OCI-M2 (cell line): ENCODE measurements at regions not wholly inside any gene's neighbourhood (a gene's known extent, or its start where the extent isn't known, plus 50 kb on each side); places are given as distances from the start of the nearest gene placed in this dataset.

Experiments
- DNase-seq: peaks from one replicate; lab custom pipeline; 2025; ENCODE audit not compliant: unreplicated experiment; lab: John Stamatoyannopoulos, UW

GRCh38 chr1:106768501-106768900 is 288.0 kb upstream of the PRMT6 start:
- DNase-seq: no peak

DNA sequence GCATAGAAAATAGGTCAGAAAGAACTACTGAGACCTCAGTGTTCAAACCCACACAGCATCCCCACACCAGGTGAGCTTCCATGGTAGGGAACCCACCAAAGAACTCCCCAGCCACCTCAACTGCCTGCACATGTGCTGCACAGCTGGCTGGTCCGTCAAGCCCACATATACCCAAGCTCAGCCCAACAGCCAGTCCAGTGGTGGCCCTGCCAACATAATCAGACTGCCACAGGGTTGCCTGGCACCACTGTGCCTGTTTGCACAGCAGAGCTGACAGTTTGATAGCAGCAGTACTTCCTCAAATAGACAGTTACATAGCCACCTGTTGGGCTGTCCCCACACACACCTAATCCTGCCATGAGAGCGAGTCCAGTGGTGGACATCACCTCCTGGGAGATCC is 283.3 kb upstream of the PRMT6 start:
- DNase-seq: no peak

- DNase-seq: no peak
These were observed 276.4 kb upstream of the PRMT6 start for GRCh38 chr1:106780066-106780465.

- no peak for DNase-seq
These were observed 275.5 kb upstream of the PRMT6 start for GRCh38 chr1:106780806-106781569.

GRCh38 chr1:106785176-106785575 is 271.3 kb upstream of the PRMT6 start:
- DNase-seq: no peak

- DNase-seq: no peak
These were observed 269.0 kb upstream of the PRMT6 start for GRCh38 chr1:106787520-106787919.

GRCh38 chr1:106789686-106790085 is 266.8 kb upstream of the PRMT6 start:
- DNase-seq: no peak

- DNase-seq: no peak
These were observed 265.4 kb upstream of the PRMT6 start for GRCh38 chr1:106791041-106791440.

DNA sequence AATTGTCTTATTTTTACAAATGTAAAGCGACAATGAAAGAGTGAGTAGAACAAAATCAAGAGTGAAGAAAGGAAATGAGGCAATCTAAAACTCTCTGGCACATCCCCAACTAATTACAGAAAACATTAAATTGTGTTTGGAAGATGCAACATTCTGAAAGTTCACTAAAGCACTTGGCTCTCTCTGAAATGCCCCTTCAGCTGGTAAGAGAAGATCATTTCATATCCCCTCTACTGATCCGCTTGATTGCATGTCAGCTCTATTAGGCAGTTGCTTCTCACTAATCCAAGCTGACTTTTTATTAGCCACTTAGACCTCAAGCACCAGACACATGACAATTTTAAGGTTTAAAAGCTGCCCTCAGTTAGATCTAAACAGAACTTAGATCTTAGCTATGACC is 262.8 kb upstream of the PRMT6 start:
- no peak for DNase-seq

- no peak for DNase-seq
These were observed 257.5 kb upstream of the PRMT6 start for GRCh38 chr1:106798991-106799390.

GRCh38 chr1:106802181-106802580 is 254.3 kb upstream of the PRMT6 start:
- DNase-seq: no peak

- no peak for DNase-seq
These were observed 242.1 kb upstream of the PRMT6 start for GRCh38 chr1:106814418-106814817.

DNA sequence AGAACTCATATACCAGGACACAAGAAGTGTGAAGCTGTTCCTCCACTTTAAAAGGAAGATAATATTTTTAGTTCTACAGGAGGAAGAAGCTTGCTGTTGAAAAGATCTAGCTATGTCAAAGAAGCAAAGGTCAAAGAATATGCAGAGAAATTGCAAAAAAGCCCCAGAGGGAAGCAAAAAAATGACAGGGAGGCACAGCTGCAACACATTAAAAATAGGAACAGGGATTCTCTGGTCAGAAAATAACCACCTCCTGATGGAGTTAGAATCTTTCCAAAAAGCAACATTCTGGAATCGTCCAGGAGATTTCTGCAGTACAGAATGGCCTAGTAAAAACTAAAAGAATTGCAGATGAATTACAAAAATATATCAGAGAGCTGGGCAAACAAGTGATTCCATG is 238.9 kb upstream of the PRMT6 start:
- DNase-seq: no peak

GRCh38 chr1:106831511-106831910 is 225.0 kb upstream of the PRMT6 start:
- DNase-seq: no peak

DNA sequence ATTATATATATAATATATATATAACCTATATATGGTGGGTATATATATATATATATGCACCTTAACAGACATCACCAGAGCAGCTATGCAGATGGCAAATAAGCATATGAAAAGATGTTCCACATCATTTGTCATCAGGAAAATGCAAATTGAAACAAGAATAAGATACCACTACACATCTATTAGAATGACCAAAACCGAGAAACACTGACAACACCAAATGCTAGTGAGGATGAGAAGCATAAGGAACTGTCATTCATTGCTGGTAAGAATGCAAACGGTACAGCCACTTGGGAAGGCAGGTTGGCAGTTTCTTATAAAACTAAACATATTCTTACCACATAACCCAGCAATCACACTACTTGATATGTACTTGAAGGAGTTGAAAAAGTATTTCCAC is 219.8 kb upstream of the PRMT6 start:
- DNase-seq: no peak

DNA sequence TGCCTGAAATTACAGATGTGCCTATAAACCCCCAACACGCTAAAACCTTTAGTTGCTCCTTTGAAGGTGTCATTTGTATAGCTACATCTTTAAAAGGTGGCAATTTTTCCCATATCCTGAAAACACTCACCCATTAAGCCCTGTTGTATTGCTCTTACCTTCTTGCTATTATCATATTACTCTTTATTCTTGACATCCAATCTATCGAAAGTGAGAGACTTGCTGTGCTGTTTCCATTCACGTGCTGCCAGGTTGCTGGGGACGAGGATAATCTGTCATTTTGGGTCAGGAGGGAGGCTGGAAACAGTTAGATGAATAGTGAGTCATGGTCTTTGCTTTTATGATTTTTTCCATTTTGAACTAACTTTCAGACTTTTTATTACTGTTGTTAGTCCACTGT is 213.0 kb upstream of the PRMT6 start:
- DNase-seq: no peak

DNA sequence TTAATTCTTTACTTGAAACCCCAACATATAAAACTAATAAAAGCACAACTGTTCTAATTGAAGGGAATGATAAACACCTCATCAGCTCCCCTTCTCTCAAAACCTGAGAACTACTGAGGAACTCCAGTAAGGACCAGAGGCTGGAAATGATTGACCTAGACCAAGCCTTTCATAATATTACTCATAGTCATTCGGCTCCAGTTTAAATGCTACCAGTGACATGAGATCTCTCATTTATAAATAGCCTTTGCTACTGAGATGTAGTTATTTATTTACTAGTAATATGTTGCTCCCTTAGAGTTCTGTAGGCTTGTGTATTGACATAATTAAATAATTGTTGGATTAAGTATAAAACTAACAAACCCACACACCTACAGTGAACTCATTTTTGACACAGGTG is 209.8 kb upstream of the PRMT6 start:
- no peak for DNase-seq

- DNase-seq: no peak
These were observed 195.4 kb upstream of the PRMT6 start for GRCh38 chr1:106861110-106861509.

DNA sequence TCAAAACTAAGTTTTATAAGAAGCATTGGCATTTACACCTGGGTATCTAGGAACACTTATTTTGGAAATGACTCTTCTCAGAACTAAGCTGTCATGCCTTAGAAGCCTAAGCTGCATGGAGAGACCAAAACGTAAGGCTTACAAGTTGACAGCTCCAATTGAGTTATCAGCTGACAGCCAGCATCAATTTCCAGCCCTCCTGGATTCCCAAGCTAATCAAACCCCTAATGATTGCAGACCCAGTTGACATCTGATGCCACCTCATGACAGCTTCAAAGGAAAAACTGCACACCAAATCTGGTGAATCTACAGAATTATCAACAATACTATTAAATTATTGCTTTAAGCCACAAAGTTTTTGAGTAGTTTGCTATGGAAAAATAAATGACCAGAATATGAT is 187.6 kb upstream of the PRMT6 start:
- DNase-seq: no peak

- no peak for DNase-seq
These were observed 180.9 kb upstream of the PRMT6 start for GRCh38 chr1:106875622-106876021.

DNA sequence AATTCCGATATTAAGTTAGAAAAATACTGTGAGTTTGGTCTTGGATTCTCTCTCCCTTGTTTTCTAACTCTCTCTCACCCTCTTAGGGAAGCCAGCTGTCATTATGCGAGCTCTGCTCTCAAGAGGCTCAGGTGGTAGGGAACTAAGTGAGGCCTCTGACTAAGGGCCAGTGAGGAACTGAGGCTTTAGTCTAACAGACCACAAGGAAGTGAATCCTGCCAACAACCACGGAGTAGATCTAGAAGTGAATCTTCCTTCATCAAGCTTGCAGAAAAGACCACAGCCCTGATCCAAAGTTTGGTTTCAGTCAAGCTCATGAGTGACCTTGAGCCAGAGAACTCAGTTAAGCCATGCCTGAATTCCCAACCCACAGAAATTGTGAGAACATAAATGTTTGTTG is 180.1 kb upstream of the PRMT6 start:
- DNase-seq: no peak

GRCh38 chr1:106879538-106879937 is 176.9 kb upstream of the PRMT6 start:
- no peak for DNase-seq

- DNase-seq: no peak
These were observed 176.2 kb upstream of the PRMT6 start for GRCh38 chr1:106880226-106880625.
